Fibroblast of lung (primary cell): ENCODE measurements at regions not wholly inside any gene's neighbourhood (a gene's known extent, or its start where the extent isn't known, plus 50 kb on each side); places are given as distances from the start of the nearest gene placed in this dataset.

Experiments used
- CTCF ChIP-seq, 2 donors: IDR thresholded peaks in 1 of 2; conservative IDR thresholded peaks in 1 of 2; 1 replicate in 1 of 2; 2 replicates in 1 of 2; pipeline ENCODE4 v1.5.1; 2011 to 2012; ENCODE audit warnings: low read length in 2 of 2, control low read depth in 1 of 2, inconsistent platforms in 1 of 2, low read depth in 1 of 2, mild to moderate bottlenecking in 1 of 2
- EZH2 ChIP-seq: IDR thresholded peaks from 2 replicates; pipeline ENCODE4 v1.5.1; 2012; ENCODE audit warnings: low read length, control low read depth, mild to moderate bottlenecking; ENCODE audit errors: missing control alignments

GRCh38 chrX:3777416-3777815, 64.0 kb upstream of the PRKX start:
- TF ChIP-seq CTCF (conservative IDR thresholded peaks at IDR 0.05 in 1 of 2, IDR thresholded peaks at IDR 0.05 in 1 of 2; ENCODE audit: low read depth in 1 of 2, low read length in 2 of 2), result no peak
- TF ChIP-seq EZH2, result no peak
